SW 1271 (cell line): ENCODE measurements at regions not wholly inside any gene's neighbourhood (a gene's known extent, or its start where the extent isn't known, plus 50 kb on each side); places are given as distances from the start of the nearest gene placed in this dataset.
"Not testable (repeated sequence)": the region's sequence is repeated elsewhere in the genome, so short reads cannot be mapped to it uniquely, and the experiment has no call there.

ENCODE experiments used
- DNase-seq, 2 experiments: peaks; one replicate each; lab custom pipeline; 2025; lab: John Stamatoyannopoulos, UW

DNA sequence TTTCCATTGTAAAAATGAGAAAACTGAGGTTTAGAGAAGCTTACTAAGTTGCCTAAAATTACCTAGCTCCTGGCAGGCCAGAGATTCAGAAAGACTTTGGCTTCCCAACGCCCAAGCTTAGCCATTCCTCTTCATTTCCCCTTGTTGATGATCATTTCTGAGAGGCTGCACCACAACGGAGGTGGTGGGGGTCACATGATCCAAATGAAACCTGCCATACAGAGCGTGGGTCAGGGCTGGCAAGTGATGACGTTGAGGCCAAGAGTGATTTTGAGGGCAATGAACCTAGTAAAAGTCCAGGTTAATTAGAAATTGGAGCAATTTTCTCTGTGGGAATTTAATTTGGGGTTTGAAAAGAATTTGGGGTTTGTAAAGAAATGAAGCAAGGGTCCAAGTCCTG lies 109.9 kb downstream of the TMEM182 start:
- DNase-seq, result no peak

DNA sequence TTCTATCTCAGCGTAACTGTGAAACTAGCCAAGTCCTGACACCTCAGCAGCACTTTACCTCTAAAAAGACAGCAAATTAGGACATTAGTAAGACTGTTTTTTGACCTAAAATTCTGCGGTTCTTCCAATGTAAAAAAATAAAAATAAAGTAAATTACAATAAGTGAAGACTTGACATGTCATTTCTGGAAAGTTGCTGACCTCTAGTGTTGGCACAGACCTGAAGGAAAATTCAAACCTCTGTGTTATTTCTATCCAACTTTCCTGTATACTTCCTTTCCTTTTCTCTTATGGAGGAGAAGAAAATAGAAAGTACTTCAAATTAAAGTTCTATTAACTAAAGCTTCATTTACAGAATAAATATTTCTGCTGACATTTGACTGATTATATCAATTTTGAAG lies 110.6 kb downstream of the TMEM182 start:
- DNase-seq, result no peak

- DNase-seq, result not testable (repeated sequence)
These were observed 117.7 kb downstream of the TMEM182 start for GRCh38 chr2:102879513-102879912.

DNA sequence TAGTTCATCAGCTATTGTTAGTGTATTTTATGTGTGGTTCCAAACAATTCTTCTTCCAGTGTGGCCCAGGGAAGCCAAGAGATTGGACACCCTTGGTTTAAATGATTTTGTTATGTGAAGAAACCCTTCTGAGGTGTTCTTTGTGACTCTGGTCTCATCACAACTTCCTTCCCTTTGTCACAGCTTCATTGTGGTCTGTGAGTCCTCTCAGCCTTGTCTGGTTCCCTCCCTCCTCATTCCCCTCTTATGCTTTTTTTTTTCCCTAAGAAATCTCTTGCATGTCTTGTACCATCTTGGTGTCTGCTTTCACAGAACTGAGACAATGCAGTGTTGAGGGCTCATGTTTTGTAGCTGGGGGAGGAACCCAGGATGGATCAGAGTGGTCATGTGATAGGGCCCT lies 118.9 kb downstream of the TMEM182 start:
- no peak for DNase-seq

- DNase-seq, result no peak
These were observed 124.5 kb downstream of the TMEM182 start for GRCh38 chr2:102886216-102886893.

- DNase-seq, result no peak
These were observed 126.7 kb downstream of the TMEM182 start for GRCh38 chr2:102888514-102888913.

DNA sequence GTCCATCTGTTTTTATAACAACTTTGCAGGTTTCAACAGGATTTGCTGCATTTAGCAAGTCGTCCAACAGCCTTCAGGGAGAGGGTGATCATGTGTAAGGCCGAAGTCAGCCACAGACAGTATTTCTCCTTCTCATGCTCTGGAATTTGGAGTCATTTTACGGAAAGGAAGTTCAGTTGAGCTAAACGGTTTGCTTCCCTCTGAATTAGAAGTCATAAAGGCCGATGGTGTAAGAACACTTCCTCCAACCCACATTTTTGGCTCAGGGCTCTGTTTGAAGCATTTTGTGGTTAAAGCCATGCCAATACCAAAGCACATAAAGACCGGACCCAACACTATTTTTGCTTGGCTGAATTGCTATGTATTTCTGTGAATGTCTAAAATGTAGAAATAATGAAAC lies 129.5 kb downstream of the TMEM182 start:
- no peak for DNase-seq

DNA sequence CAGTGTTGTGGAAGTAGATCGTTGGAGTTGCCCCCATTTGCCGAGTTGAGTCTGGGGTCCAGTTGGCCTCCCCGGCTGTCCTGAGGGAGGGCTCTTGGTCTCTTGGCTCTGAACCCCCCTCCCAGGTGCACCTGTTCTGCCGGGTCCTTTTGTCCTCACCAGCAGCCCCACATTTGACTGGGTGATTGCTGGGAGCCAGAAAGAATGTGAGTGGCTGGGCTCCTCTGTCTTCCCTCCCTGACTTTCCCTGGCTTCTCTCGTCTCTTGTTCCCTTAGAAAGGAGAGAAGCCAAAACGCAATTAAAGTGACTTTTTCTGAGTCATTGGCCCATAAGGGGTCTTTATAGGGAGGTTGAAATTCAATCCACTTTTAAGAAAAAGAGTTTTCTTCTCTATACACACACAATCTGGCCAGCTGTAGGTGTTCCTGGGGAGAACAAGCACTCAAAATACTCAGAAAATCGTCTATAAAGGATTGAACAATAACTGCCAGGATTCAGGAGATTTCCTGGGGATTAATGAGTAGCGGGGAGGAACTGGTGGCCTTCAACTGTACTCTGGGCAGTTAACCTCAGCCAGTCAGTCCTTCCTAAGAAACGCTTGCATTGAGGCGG lies 131.0 kb downstream of the TMEM182 start:
- DNase-seq, result no peak

DNA sequence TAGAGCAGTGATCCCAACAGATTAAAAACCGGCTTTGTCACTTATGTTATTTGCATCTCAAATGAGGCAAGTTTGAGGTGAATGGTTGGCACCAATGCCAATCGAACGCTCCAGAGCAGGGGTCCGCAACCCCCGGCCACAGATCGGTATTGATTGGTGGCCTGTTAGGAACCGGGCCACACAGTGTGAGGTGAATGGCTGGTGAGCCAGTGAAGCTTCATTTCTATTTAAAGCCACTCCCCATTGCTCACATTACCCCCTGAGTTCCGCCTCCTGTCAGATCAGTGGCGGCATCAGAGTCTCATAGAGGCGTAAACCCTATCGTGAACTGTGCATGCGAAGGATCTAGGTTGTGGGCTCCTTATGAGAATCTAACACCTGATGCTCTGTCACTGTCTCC lies 132.0 kb downstream of the TMEM182 start:
- no peak for DNase-seq

- DNase-seq, result no peak
These were observed 133.5 kb downstream of the TMEM182 start for GRCh38 chr2:102895376-102895775.

GRCh38 chr2:102909240-102909639 lies 147.4 kb downstream of the TMEM182 start:
- DNase-seq, result not testable (repeated sequence)

DNA sequence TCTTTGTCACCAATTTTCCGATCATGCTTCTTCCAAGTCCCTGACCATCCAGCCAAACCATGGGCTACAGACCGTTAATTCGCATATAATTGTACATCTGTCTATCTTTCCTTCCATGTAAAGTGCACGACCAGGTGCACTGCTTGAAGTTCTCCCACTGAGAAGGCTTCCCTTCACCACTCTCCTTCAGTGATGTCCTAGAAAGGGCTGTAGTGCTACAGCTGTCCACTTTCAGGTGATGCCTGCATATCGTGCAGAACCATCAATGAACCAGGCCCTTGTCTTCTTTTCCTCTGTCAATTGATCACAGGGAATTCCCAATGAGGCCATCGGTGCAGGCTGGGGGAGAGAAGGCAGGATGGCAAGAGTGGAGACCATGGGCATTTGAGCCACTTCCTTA lies 148.9 kb downstream of the TMEM182 start:
- no peak for DNase-seq

DNA sequence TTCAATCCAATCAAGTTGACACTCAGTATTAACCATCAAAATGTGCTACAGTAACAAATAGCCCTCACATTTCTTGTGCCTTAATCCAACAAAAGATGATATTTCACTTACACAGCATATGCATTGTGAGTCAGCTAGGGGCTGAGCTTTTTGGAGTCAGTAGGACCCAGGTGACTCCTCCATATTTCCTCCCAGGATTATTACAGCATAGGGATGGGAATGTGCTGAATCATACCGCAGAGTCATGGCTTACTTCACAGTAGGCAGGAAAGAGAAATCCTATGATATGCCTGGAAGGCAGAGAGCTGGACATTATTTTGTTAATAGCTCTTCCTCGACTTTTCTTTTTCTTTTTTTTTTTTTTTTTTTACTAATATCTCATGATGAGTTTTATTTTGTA lies 153.3 kb downstream of the TMEM182 start:
- DNase-seq, result no peak

DNA sequence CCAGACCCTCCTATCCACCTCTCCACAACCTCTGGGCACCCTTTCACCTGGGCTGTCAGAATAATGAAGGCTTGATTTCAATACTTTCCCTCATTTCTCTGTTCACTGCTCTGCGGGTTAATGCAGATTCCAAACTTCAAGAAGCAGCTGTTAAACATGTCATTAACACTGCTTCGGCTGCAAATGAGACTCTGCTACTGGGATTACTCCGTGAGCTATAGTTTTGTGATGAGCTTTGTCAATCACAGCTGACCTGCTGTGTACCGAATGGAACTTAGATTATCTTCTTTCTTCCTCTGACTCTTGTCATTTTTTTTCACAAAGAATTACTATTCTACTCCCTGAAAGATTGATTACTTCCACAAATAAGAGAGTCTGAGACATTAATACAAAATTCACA lies 160.5 kb downstream of the TMEM182 start:
- DNase-seq, result no peak

DNA sequence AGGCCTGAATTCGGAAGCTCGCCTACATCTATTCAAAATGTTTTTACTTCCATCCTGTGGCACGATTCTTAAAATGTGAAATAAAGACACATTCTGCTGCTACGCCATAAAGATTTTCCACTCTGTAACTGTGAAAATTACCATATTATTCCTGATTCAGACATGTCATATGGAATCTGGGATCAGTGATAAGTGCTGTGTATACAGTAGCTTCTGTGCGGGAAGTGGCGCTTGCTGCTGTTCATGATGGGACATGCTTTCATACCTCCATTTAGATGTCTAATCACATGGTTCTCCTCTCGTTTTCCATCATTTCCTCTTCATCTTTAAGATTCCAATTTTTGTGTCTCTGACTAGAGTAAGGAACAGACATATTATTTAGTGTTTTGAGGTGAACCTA lies 163.2 kb downstream of the TMEM182 start:
- DNase-seq, result no peak

DNA sequence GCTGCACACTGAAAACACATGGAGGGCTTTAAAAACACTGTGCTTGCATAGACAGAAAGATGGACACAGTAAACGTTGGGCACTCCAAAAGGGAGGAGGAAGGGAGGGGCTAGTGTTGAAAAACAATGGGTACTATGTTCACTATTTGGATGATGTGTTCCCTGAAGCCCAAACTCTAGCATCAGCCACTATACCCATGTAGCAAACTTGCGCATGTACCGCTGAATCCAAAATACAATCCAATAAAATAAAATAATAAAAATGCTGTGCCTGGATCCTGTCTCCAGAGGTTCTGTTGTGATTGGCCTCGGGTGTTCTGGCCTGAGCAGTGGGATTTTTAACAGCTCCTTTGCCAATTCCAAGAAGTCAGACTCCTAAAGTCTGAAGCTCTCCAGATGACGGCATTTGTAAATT lies 166.0 kb downstream of the TMEM182 start:
- no peak for DNase-seq

GRCh38 chr2:102929721-102930120 lies 167.9 kb downstream of the TMEM182 start:
- no peak for DNase-seq

DNA sequence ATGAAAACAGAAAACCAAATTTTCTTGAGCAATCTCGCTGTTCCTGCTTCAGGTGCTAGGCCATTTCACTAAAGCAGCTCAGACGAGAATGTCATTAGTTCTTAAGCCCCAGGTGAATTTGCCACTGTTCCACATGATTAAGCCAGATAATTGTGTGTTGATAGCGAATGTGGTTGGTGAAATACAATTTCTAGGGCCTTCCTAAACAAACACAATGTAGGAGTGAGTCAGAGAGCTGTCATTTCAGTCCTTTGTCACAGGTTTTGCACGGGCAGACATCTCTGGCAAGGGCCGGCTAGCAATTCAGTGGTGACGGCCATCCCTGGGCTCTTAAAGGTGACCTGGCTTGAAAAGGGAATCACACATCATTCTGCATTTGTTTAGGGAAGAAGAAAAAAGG lies 170.7 kb downstream of the TMEM182 start:
- DNase-seq, result no peak

- DNase-seq, result no peak
These were observed 177.4 kb downstream of the TMEM182 start for GRCh38 chr2:102939207-102939606.

DNA sequence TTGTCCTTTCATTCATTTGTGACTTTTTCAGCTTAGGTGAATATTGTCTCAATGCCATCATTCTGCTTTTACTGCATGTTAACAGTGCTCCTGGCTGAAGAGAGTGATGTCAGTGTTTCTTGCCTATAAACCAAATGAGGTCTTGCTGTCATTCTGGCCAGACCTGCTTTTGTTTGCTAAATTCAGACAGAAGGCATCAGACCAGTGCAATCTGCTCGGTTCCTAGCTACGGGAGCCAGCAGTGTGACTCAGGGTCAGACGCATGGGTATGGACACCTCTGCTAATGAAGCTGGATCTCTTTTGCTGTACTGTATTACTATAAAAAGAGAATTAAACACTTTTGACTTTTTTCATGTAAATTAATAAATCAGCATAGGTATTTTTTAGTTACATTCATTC lies 178.9 kb downstream of the TMEM182 start:
- no peak for DNase-seq

- DNase-seq, result no peak
These were observed 180.3 kb downstream of the TMEM182 start for GRCh38 chr2:102942107-102942506.

- no peak for DNase-seq
These were observed 181.4 kb downstream of the TMEM182 start for GRCh38 chr2:102943251-102943650.

DNA sequence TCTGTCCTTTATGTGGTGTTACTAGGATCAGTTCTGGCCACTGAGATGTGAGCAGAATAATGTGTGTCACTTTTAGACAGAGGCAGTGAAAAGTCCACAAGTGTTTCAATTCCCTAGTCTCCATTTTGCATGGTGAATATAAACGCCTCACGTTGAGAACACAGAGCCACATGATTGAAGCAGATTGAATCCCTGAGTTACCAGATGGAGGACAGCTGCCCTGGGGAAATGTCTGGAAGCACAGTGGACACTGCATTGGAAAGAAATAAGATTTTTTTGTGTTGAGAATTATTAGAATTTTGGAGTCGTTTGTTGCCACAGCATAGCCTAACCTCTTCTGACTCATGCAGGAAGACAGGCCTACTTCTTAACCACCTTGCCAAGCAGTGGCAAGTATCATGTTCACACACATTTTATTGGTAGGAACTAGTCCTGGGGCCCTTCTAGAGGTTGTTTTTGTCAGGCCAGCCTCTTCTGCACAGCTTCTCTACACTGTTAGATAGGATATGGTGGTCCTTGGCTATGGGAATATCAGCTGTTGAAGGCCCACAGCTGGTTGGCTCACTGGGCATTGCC lies 188.6 kb downstream of the TMEM182 start:
- DNase-seq, result no peak

DNA sequence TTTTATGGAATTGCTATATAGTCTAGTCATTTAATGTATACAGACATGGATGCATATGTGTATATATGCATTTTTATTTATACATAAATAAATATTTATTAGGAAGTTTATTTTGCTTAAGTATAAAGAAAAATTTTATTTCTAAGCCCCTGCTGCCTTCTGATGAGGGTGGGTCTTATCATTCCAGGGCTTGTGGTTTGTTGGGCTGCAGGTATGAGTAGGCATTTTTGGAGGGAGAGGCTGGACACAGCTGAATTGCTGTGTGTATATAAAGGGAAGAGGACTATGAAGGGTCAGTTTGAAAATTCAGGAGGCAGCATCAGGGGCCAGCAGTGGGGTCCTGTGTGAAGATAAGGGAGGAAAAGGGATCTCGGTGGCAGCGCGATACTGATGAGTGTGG lies 189.4 kb downstream of the TMEM182 start:
- DNase-seq, result no peak
